HG03521 (cell line): ENCODE measurements at regions not wholly inside any gene's neighbourhood (a gene's known extent, or its start where the extent isn't known, plus 50 kb on each side); places are given as distances from the start of the nearest gene placed in this dataset.

Experiments used
- ATAC-seq: cut with Tn5 transposase; IDR thresholded peaks from one replicate; pipeline ENCODE4 v1.9.1; 2021; ENCODE audit warnings: mild to moderate bottlenecking, moderate library complexity; ENCODE audit not compliant: unreplicated experiment

DNA sequence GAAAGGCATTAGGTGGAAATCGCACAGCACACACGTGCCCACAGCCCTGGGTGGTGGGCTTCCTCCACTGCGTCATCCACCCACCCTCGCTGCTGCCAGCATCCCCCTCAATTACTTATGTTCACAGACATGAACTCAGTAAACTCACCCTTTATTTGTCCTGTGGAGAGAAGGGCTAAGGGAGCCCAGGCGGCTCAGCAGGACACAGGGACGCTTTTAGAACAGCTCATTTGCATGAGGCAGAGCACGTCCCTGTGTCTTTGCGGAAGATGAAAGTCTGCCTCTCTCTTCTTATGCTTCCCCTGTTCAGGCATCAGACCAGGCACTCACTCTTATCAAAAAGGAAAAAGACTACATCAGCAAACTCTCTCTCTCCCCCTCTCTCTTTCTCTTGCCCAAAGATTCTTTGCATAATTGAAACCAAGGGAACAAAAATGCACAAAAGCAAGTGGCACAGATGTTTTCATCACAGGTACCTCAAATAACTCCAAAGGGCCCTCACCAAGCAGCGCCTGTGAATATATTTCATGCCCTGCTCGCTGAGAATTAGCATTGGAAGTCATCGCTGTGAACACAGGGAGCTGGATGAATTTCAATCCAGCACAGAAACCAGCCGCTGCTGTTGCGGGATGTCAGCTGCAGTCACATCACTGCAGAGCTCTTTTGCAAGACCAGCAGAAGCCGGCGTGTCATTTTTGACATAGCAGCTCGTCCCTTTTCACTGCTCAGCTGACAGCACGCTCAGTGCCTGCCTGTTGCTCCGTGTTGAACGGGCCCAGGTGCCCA, 376.3 kb upstream of the MYT1L start:
- ATAC-seq: no peak

DNA sequence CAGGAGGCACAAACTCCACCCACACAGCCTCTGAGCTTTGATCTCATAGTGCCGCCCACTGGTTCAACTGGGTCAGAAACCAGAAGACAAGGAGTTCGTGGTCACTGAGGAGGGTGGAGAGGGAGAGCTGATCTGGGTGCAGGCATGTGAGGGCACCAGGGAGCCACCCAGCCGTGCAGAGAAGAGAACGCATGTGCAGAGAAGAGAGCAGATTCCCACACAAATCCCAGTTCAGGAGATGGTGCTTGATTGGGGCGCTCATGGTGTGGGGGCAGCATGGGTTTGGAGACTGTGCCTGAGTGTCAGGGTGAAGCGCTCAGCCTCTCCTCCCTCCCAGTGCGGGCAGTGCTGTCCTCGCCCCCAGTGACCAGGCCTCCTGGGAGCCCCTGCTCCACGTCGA, 375.2 kb upstream of the MYT1L start:
- ATAC-seq: no peak

DNA sequence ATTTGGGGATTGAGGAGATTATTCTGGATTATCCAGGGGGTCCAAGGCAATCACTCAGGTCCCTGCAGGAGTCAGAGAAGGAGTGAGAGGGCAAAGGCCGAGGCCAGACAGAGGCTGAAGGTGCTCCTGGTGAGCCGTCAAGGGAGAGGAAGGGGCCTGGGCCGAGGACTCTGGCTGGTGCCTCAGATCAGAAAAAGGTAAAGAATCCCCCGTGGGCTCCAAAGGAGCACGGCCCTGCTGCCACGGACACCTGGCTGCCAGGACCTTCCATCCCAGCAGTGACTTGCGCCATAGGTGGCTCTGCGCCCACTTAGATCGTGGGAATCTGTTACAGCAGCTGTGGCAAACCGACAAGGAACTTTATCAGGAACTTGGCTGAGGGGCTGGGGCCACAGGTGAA, 374.8 kb upstream of the MYT1L start:
- ATAC-seq: no peak

DNA sequence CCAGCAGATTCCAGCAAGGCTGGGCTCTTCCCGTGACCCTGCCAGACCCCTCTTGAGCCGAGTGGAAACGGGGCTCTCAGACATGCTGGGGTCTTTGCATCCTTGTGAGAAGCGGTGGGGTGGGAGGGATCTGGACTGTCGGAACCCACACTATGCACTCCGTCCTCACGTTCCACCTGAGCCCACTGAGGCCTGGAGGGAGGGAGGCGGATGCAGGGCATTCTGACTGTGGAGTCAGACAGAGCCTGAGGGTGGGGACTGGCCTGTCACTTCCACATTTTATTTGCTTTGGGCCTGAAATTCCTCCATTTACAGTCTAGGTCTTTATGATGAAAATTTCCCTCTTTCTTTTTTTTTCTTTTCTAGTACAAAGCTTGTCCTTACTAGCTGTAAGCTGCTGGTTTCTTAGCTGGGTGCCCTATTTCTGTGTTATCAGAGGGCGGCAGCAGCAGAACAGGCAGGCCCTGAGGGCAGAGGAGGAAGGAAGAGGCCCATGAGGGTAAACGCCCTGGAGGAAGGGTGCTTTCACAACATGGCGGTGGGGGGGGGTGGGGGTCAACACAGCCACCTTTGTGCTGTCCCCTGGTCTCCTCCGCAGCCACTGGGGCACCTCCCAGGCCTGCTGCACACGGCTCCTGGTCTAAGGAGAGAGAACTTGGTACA, 373.5 kb upstream of the MYT1L start:
- no peak for ATAC-seq

DNA sequence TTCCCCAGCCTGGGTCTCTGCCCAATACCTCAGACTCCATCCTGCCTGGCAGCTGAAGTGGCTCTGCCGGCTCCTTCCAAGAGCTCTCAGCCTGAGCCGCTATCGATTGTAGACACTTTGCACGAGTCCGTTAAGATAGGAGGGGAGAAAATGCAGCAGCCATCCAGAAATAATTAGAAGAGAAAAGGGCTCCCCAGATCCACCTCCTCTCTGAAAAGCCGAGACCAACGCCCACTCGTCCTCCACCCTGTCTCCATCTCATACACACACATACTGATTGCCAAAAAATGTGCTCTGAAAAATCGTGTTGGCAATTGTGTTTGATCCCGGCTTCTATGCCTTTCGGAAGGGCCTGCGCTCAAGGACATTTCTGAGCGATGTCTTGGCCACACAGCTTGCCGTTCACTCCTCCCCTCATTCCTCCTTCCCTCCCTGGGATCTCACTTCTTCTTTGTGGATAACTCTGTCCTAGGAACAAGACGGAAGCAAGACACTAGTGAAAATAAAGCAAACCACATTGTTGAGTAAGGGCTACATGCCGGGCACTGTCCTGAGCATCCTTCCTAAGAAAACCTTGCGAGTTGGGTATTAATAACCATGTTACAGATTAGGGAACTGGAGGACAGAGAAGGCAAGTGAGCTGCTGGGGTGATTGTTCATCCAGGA, 372.8 kb upstream of the MYT1L start:
- no peak for ATAC-seq

DNA sequence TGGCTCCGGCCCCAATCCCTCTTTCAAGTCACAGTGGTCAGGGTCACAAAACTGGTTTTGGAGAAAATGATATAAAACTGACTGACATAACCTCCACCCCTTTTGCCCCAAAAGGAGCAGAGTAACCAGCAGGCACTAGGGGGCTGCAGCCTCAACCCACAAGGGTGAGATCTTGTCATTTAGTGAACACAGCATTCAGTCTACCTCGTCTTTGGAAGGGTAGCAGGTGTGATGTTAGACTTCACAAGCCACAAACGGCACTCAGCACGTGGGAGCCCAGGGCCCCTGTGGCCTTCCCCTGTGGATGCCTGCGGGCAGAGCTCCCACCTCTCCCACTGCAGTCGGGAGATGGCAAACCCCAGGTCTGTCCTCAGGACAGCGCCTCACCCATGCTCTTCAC, 372.1 kb upstream of the MYT1L start:
- no peak for ATAC-seq

DNA sequence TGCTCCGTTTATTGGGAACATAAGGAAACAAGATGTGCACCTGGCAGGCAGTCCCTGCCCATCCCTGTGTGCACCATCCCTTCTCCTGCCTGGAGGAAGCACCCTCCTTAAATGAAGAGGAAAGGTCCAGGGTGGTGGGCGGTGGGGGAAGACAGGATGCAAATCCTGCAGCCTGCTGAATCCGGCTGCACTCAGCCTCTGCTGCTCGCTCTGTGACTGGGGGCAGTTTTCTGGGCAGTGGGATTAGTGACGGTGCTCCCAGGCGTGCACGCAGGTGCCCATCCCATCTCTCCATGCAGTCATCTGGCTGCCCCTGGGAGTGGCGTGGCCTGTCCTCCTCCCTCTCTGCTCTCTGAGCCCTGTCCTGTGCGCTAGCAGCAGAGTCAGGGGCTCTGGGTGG, 371.3 kb upstream of the MYT1L start:
- no peak for ATAC-seq

DNA sequence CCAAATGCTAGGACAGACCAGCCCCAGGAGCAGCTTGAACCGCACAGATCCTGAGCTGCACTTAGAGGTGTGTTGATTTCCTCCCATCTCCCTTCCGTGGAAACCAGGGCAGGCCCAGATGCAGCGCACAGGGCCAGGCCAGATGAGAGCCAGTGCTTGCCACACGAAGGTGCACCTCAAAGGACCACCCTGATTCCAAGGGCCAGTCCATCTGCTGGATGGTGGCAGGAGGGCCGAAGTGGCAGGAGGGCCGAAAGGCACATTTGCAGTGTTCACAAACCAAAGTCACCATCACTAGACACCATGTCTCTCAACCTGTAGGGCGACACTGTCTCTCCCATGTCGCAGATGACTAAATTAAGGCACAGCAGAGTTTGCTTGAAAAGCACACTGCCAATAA, 370.7 kb upstream of the MYT1L start:
- ATAC-seq: no peak

DNA sequence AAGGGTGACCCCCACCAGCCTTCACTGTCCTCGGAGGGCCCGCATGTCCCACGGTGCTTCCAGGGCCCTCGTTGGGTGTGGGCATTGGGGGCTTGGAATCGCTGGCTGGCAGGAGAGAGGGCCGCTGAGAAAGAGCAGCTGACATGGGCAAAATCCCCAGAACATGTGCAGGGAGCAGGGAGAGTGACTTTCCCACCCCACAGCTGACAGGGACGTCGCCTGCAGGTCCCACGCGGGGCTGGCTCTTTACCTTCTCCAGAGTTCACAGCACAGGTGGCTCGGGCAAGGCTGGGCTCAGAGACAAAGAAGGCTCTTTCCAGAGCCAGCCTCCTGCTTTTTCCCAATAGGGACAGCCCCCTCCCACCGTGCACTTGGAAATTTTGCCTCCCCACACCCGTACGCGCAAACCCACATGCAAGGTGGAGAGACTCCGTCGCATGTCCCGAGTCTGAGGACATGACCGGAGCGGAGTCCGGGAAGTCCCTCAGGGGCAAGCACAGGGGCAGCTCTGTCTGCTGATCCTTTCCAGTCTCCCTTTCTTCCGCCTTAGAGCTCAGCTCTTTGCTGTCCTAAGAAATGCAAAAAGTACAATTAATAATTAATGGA, 370.2 kb upstream of the MYT1L start:
- no peak for ATAC-seq

DNA sequence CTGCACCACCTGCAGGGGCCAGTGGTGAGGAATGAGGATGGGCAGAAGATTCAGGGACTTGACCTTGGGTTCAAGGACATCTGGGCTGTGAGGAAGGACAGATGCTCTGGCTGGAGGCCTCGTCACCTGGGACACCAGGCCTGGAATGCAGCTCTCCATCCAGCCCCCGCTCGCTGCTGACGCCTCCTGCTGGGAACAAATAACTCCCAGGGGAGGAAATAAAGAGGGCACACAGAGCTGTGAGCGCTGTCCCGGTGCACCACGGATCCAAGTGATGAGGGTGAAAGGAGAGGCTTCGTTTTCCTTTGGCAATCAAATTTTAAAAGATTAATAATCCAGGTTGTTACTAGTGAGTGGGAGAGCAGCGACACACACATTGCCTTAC, 368.0 kb upstream of the MYT1L start:
- no peak for ATAC-seq

DNA sequence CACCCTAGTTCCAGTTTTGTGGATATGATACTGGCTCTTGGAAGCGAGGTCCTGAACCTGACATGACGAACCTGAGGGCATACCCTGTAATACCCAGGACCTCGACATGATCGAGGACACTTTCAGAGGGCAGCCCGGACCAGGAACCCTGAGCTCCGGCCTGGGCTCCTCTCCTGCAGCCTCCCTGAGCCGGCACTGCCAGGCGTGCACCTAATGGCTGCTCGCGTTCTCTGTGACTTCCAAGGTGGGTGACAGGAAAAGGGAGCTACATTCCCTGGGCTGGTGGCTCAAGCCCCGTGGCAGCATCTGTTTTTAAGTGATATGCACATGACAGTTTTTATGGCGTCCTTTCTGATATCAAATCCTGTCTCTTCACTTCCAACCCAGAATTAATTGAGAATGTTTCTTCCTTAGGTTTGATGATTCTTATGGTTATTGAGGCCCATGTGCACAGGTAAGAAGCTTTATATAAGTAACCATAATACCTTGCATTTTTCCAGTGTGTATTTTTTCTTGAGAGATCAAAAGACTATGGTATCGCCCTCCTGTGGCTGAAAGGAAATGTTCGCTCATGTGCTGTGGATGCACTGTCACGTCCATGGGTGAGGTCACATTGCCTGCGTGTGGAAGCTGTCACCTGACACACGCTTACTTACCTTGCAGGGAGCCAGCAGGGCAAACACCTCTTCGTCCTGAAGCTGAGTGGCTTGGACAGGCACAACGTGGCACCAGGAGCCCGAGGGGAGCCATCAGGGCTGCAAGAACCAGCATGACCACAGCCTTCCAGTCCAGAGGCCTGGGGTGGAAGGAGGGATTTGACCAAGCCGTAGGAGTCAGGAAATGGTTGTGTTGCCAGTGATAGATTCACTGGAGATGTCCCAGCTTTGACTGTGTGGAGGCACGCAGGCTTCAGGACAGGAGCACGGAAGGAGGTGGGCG, 367.4 kb upstream of the MYT1L start:
- ATAC-seq: no peak

DNA sequence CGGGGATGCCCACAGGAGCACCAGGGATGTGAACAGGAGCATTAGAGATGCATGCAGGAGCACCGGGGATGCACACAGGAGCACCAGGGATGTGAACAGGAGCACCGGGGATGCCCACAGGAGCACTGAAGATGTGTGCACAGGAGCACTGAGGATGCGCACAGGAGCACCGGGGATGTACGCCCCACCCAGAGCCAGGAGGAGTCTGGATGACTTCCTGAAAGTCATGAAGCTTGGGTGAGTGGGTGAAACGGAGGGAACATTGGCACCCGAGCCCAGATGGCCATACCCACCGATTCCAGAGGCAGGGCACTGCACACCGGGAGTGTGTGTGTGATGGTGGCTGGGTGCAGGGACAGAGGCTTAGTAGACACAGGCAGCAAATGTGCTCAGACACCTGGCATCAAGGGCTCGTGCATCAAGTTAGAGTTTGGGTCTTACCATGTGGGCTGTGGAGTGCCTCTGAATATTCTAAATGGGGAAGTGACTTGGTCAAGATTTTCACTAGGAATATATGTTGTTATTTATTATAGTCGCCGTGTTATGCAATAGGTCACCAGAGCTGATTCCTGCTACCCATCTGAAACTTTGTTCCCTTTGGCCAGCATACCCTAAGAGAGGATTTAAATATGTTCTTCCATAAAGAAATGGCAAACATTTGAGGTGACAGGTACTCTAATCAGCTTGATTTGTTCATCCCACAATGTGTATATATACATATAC, 365.8 kb upstream of the MYT1L start:
- ATAC-seq: no peak

DNA sequence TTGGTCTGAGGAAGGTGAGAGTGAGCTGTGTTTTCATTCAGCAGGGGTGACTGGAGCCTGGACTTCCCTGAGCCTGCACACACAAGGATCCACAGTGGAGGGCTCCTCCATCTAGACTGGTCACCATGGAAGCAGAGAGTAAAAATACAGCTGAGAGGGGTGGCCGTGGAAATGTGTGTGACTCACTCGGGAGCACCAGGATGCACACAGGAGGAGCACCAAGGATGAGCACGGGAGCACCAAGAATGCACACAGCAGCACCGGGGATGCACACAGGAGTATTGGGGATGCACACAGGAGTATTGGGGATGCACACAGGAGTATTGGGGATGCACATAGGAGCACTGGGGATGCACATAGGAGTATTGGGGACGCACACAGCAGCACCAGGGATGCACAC, 365.2 kb upstream of the MYT1L start:
- ATAC-seq: no peak

DNA sequence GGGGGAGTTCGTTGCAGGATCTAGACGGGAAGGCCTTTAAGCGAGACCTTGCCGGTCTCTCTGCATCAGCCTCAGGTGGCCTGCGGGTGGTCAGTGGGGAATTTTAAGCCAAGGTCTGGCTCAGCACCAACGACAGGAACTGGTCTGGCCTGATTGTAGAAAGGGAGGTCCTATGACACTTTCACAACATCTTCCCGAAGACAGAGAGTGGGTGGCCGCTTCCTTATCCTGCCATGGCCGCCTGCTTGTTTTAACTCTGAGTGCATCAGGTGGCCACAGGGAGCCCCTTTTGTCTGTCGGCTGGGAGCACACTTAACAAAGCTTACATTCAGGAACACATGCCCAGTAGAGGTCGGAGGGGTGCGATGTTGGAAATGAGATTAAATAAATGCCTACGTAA, 363.7 kb upstream of the MYT1L start:
- no peak for ATAC-seq

DNA sequence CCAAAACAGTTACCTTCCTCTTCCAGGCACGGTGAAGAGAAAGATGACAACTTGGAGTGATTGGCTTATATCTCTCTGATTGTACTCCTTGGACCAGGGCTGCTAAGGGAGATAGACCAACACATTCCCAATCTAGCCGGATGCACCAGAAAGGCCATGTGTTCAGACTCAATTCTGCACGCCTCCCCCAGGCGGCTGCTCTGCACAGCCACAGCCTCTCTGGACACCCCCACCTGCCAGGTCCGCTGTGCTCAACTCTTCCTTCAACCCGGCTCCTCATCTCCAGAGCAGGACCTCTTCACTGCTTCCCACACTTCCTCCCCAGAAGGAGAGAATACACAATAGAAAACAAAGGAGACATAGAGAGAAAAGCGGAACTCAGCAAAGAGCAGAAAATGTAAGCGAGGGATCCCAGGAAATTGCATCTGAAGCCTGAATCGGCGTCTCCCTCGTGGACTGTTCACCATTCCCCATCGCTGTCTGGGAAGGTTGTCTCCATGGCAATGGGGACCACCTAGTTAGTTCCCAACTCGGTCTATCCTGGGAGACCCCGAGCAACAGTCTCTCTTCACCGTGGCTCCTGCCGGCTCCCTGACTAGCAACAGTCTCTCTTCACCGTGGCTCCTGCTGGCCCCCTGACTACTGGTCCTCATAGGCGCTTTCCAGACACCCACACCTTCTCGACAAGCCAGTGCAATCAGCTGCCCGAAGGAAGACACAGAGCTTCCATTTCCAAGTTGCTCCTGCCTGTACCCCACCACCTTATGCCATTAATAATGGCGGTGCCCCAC, 361.7 kb upstream of the MYT1L start:
- ATAC-seq: no peak

DNA sequence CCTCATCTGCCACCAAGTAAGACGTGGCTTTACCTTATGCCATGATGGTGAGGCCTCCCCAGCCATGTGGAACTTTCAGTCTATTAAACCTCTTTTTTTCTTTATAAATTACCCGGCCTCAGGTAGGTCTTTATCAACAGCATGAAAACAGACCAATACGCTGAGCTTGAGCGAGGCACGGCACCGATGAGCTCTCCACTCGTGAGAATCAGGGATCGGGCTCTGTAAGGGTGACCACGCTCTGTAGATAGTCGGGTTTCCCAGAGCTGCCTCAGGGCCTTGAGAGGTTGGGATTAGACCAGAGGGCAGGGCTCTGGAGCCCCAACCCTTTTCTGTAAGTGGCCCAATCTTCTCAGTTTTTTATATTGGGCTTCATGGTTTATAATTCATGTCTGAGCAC, 360.3 kb upstream of the MYT1L start:
- ATAC-seq: no peak

DNA sequence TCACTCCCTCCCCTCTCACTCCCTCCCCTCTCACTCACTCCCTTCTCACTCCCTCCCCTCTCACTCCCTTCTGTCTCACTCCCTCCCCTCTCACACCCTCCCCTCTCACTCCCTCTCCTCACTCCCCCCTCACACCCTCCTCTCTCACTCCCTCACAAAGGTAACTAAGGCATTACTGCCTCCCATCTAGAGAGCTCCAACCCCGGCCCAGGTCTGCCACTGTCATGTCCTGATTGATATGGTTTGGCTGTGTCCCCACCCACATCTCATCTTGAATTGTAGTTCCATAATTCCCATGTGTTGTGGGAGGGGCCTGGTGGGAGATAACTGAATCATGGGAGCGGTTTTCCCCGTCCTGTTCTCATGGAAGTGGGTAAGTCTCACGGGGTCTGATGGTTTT, 359.9 kb upstream of the MYT1L start:
- ATAC-seq: no peak

DNA sequence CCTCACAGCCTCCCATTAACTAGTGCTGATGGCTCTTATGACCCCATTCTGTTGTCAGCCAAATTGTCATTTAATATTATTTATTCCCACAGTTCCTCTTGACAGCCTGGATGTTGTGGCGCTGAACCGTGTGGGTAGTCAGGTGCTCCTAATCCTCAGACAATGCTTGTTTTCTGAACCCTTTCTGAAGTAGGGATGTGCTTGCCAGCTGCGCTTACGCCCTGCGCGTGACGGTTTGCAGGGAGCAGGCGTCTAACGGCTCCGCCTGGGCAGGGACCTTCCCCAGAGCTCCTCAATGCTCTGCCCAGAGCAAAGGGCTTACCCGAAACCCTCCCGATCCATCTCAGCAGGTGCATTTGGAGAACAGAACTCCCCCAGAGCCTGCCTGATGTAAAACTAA, 358.2 kb upstream of the MYT1L start:
- ATAC-seq: no peak

DNA sequence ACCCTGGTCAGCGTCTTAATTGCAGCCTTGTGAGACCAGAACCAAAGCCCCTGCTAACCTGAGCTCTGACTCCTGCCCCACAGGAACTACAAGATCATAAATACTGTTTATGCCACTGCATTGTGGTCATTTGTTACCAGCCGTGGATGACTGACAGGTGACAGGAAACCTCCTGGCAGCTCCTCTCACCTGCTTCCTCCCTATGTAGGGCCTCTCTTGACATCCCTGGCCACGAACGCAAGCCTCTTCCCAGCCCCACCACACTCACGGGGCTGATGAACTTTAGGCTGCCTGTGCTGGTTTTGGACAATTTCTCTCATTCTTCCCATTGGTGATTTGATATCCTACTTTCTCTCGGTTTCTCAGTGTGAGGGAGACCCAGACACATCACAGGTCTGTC, 357.2 kb upstream of the MYT1L start:
- no peak for ATAC-seq
